ENCODE measurements at regions not wholly inside any gene's neighbourhood (a gene's known extent, or its start where the extent isn't known, plus 50 kb on each side); places are given as distances from the start of the nearest gene placed in this dataset.

DNA sequence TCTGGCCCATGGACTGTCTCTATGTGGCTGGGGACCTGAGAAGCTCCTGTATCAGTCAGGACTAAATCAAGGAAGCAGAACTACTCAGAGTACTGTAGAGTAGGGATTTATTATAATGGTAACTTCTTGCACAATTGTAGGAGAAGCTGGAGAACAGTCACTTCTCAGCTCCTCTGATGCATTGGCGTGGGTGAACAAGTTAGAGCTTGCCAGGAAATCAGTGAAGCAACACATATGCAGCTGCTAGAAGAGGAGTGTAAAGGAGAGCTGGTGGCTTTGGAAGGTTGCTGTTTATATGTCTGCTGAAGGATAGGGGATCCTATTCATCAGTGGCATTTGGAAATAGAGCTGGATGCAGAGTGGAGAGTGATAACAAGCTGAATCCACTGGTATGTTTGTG, 215.5 kb upstream of the CWC22 start:
- TF ChIP-seq CTCF (IDR thresholded peaks at IDR 0.05) (no peak), POLR2A (IDR thresholded peaks at IDR 0.05) (no peak)
